Neural progenitor cell (in vitro differentiated cells): ENCODE measurements at regions not wholly inside any gene's neighbourhood (a gene's known extent, or its start where the extent isn't known, plus 50 kb on each side); places are given as distances from the start of the nearest gene placed in this dataset.

Source experiments
- EZH2phosphoT487 ChIP-seq: fragments of 200-600 bp; sonication (generic); IDR thresholded peaks from 2 replicates; pipeline ENCODE4 v1.6.1; 2017; ENCODE audit warnings: antibody characterized with exemption
- TF ChIP-seq, protein P1 (sequence below): fragments of 200-600 bp; sonication (generic); IDR thresholded peaks from 2 replicates; pipeline ENCODE4 v1.5.1; 2017; ENCODE audit warnings: antibody characterized with exemption, mild to moderate bottlenecking

DNA sequence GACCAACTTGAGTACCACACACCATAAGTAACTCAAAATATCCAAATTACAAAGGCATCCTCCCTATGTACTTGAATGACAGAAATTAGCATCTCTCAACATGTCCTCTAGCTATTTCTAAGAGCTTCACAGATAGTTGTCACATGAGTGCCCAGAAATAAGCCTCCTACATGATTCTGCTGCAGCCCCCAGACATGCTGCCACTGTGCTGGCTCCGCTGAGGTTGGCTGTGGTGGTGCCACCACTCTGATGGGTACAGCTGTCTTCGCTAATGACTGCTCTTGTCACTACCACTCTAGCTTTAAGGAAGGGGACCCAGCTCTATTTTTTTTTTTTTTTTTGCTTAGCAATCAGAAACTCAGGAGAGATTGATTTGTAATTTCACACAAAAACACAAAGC lies 256.0 kb downstream of the GRXCR1 start:
- TF ChIP-seq, protein P1, sequence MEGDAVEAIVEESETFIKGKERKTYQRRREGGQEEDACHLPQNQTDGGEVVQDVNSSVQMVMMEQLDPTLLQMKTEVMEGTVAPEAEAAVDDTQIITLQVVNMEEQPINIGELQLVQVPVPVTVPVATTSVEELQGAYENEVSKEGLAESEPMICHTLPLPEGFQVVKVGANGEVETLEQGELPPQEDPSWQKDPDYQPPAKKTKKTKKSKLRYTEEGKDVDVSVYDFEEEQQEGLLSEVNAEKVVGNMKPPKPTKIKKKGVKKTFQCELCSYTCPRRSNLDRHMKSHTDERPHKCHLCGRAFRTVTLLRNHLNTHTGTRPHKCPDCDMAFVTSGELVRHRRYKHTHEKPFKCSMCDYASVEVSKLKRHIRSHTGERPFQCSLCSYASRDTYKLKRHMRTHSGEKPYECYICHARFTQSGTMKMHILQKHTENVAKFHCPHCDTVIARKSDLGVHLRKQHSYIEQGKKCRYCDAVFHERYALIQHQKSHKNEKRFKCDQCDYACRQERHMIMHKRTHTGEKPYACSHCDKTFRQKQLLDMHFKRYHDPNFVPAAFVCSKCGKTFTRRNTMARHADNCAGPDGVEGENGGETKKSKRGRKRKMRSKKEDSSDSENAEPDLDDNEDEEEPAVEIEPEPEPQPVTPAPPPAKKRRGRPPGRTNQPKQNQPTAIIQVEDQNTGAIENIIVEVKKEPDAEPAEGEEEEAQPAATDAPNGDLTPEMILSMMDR: no peak
- no peak for TF ChIP-seq EZH2phosphoT487
